ENCODE measurements at regions not wholly inside any gene's neighbourhood (a gene's known extent, or its start where the extent isn't known, plus 50 kb on each side); places are given as distances from the start of the nearest gene placed in this dataset.
"Not testable (repeated sequence)": the region's sequence is repeated elsewhere in the genome, so short reads cannot be mapped to it uniquely, and the experiment has no call there.

GRCh38 chr5:179470201-179470600 lies 80.2 kb upstream of the RUFY1 start:
- Mint-ChIP-seq H3K9me3 (no peaks in the 10 kb centered on the region), H3K27me3 (ENCODE audit: low read depth) (no peaks in the 10 kb centered on the region), H3K4me3 (no peak overlapping the region), H3K4me1 (ENCODE audit: low read depth) (no peaks in the 10 kb centered on the region), H3K36me3 (ENCODE audit: insufficient read depth) (no peaks in the 10 kb centered on the region)
- DNase-seq (no peak), ATAC-seq (no peak)

- H3K36me3 Mint-ChIP-seq (ENCODE audit: insufficient read depth) = no peaks in the 10 kb centered on the region
- H3K4me1 Mint-ChIP-seq (ENCODE audit: low read depth) = no peaks in the 10 kb centered on the region
- H3K9me3 Mint-ChIP-seq = no peaks in the 10 kb centered on the region
- no peaks in the 10 kb centered on the region for H3K27me3 Mint-ChIP-seq (ENCODE audit: low read depth)
- ATAC-seq = no peak
- DNase-seq = no peak
- no peak overlapping the region for H3K4me3 Mint-ChIP-seq
These were observed 81.7 kb upstream of the RUFY1 start for GRCh38 chr5:179468696-179469095.

GRCh38 chr5:179467441-179467840 lies 82.9 kb upstream of the RUFY1 start:
- no peaks in the 10 kb centered on the region for H3K9me3 Mint-ChIP-seq
- H3K27me3 Mint-ChIP-seq (ENCODE audit: low read depth) = no peaks in the 10 kb centered on the region

GRCh38 chr5:179464631-179465030 lies 85.7 kb upstream of the RUFY1 start:
- no peak overlapping the region for H3K4me3 Mint-ChIP-seq
- DNase-seq (no peak), ATAC-seq (no peak)
- H3K4me1 Mint-ChIP-seq (ENCODE audit: low read depth) = no peaks in the 10 kb centered on the region
- H3K27me3 Mint-ChIP-seq (ENCODE audit: low read depth) = no peaks in the 10 kb centered on the region
- no peaks in the 10 kb centered on the region for H3K36me3 Mint-ChIP-seq (ENCODE audit: insufficient read depth)
- H3K9me3 Mint-ChIP-seq = no peaks in the 10 kb centered on the region

More at GRCh38 chr5:179467441-179467840, 82.9 kb upstream of the RUFY1 start:
- Mint-ChIP-seq H3K36me3 (ENCODE audit: insufficient read depth) (no peaks in the 10 kb centered on the region), H3K4me1 (ENCODE audit: low read depth) (no peaks in the 10 kb centered on the region), H3K4me3 (no peak overlapping the region)
- ATAC-seq (no peak), DNase-seq (no peak)

- no peak for DNase-seq
- no peaks in the 10 kb centered on the region for H3K36me3 Mint-ChIP-seq (ENCODE audit: insufficient read depth)
- no peak for ATAC-seq
- H3K9me3 Mint-ChIP-seq = peaks cover 4% of the 10 kb centered on the region
- H3K4me3 Mint-ChIP-seq = no peak overlapping the region
- H3K4me1 Mint-ChIP-seq (ENCODE audit: low read depth) = no peaks in the 10 kb centered on the region
- peaks cover 2% of the 10 kb centered on the region for H3K27me3 Mint-ChIP-seq (ENCODE audit: low read depth)
These were observed 88.3 kb upstream of the RUFY1 start for GRCh38 chr5:179462040-179462439.

GRCh38 chr5:179461576-179461975 lies 88.8 kb upstream of the RUFY1 start:
- no peaks in the 10 kb centered on the region for H3K36me3 Mint-ChIP-seq (ENCODE audit: insufficient read depth)
- H3K4me1 Mint-ChIP-seq (ENCODE audit: low read depth) = no peaks in the 10 kb centered on the region
- ATAC-seq = no peak
- peaks cover 4% of the 10 kb centered on the region for H3K9me3 Mint-ChIP-seq
- no peak overlapping the region for H3K4me3 Mint-ChIP-seq
- DNase-seq = no peak
- peaks cover 2% of the 10 kb centered on the region for H3K27me3 Mint-ChIP-seq (ENCODE audit: low read depth)

GRCh38 chr5:179459771-179460170 lies 90.6 kb upstream of the RUFY1 start:
- peaks cover 3% of the 10 kb centered on the region for H3K4me1 Mint-ChIP-seq (ENCODE audit: low read depth)

GRCh38 chr5:179457612-179458011 lies 92.7 kb upstream of the RUFY1 start:
- Mint-ChIP-seq H3K4me1 (ENCODE audit: low read depth) (peaks cover 3% of the 10 kb centered on the region), H3K9me3 (peaks cover 4% of the 10 kb centered on the region), H3K27me3 (ENCODE audit: low read depth) (peaks cover 2% of the 10 kb centered on the region), H3K36me3 (ENCODE audit: insufficient read depth) (no peaks in the 10 kb centered on the region), H3K4me3 (no peak overlapping the region)
- no peak for DNase-seq
- ATAC-seq = no peak

More at GRCh38 chr5:179459771-179460170, 90.6 kb upstream of the RUFY1 start:
- ATAC-seq = no peak
- Mint-ChIP-seq H3K4me3 (no peak overlapping the region), H3K36me3 (ENCODE audit: insufficient read depth) (no peaks in the 10 kb centered on the region), H3K27me3 (ENCODE audit: low read depth) (peaks cover 2% of the 10 kb centered on the region), H3K9me3 (peaks cover 4% of the 10 kb centered on the region)
- no peak for DNase-seq

- H3K4me3 Mint-ChIP-seq; H3K9me3 Mint-ChIP-seq; H3K4me1 Mint-ChIP-seq (ENCODE audit: low read depth); H3K27me3 Mint-ChIP-seq (ENCODE audit: low read depth); H3K36me3 Mint-ChIP-seq (ENCODE audit: insufficient read depth); ATAC-seq; DNase-seq: not testable (repeated sequence)
These were observed 94.3 kb upstream of the RUFY1 start for GRCh38 chr5:179456075-179456474.

- Mint-ChIP-seq H3K36me3 (ENCODE audit: insufficient read depth) (no peaks in the 10 kb centered on the region), H3K9me3 (peaks cover 4% of the 10 kb centered on the region), H3K27me3 (ENCODE audit: low read depth) (peaks cover 2% of the 10 kb centered on the region), H3K4me1 (ENCODE audit: low read depth) (peaks cover 3% of the 10 kb centered on the region), H3K4me3 (no peak overlapping the region)
- ATAC-seq (no peak), DNase-seq (no peak)
These were observed 95.0 kb upstream of the RUFY1 start for GRCh38 chr5:179455320-179455719.

- H3K4me3 Mint-ChIP-seq = no peak overlapping the region
- peaks cover 3% of the 10 kb centered on the region for H3K4me1 Mint-ChIP-seq (ENCODE audit: low read depth)
- peaks cover 2% of the 10 kb centered on the region for H3K27me3 Mint-ChIP-seq (ENCODE audit: low read depth)
- H3K36me3 Mint-ChIP-seq (ENCODE audit: insufficient read depth) = no peaks in the 10 kb centered on the region
- peaks cover 4% of the 10 kb centered on the region for H3K9me3 Mint-ChIP-seq
- DNase-seq (no peak), ATAC-seq (no peak)
These were observed 96.0 kb upstream of the RUFY1 start for GRCh38 chr5:179454356-179454755.

GRCh38 chr5:179453616-179454015 lies 96.7 kb upstream of the RUFY1 start:
- no peak for DNase-seq
- peaks cover 3% of the 10 kb centered on the region for H3K4me1 Mint-ChIP-seq (ENCODE audit: low read depth)
- H3K27me3 Mint-ChIP-seq (ENCODE audit: low read depth) = peaks cover 2% of the 10 kb centered on the region
- no peak overlapping the region for H3K4me3 Mint-ChIP-seq
- ATAC-seq = no peak
- H3K9me3 Mint-ChIP-seq = peaks cover 4% of the 10 kb centered on the region
- no peaks in the 10 kb centered on the region for H3K36me3 Mint-ChIP-seq (ENCODE audit: insufficient read depth)

- Mint-ChIP-seq H3K27me3 (ENCODE audit: low read depth) (peaks cover 1% of the 10 kb centered on the region), H3K9me3 (peaks cover 3% of the 10 kb centered on the region), H3K4me3 (no peak overlapping the region), H3K4me1 (ENCODE audit: low read depth) (peaks cover 3% of the 10 kb centered on the region), H3K36me3 (ENCODE audit: insufficient read depth) (no peaks in the 10 kb centered on the region)
- no peak for DNase-seq
- ATAC-seq = no peak
These were observed 97.8 kb upstream of the RUFY1 start for GRCh38 chr5:179452356-179453230.

- H3K27me3 Mint-ChIP-seq (ENCODE audit: low read depth) = no peaks in the 10 kb centered on the region
- DNase-seq (no peak), ATAC-seq (no peak)
- peaks cover 3% of the 10 kb centered on the region for H3K4me1 Mint-ChIP-seq (ENCODE audit: low read depth)
- H3K36me3 Mint-ChIP-seq (ENCODE audit: insufficient read depth) = no peaks in the 10 kb centered on the region
- H3K9me3 Mint-ChIP-seq = no peaks in the 10 kb centered on the region
- H3K4me3 Mint-ChIP-seq = no peak overlapping the region
These were observed 98.5 kb upstream of the RUFY1 start for GRCh38 chr5:179451828-179452196.

GRCh38 chr5:179451114-179451827 lies 99.1 kb upstream of the RUFY1 start:
- ATAC-seq (no peak), DNase-seq (no peak)

More at GRCh38 chr5:179451114-179451827, 99.1 kb upstream of the RUFY1 start:
- H3K27me3 Mint-ChIP-seq (ENCODE audit: low read depth) = no peaks in the 10 kb centered on the region
- no peaks in the 10 kb centered on the region for H3K9me3 Mint-ChIP-seq
- no peaks in the 10 kb centered on the region for H3K36me3 Mint-ChIP-seq (ENCODE audit: insufficient read depth)
- H3K4me3 Mint-ChIP-seq = no peak overlapping the region
- peaks cover 3% of the 10 kb centered on the region for H3K4me1 Mint-ChIP-seq (ENCODE audit: low read depth)
